Endothelial cell (in vitro differentiated cells): ENCODE measurements at regions not wholly inside any gene's neighbourhood (a gene's known extent, or its start where the extent isn't known, plus 50 kb on each side); places are given as distances from the start of the nearest gene placed in this dataset.

Experiments used
- DNase-seq: peaks from one replicate; pipeline ENCODE4 v3.0.0; 2021; ENCODE audit warnings: low spot score
- H3K27ac Mint-ChIP-seq: one replicate; pipeline ENCODE4 v1.8.0; 2021; ENCODE audit warnings: mixed read lengths, inconsistent platforms; ENCODE audit not compliant: unreplicated experiment
- H3K27me3 Mint-ChIP-seq: one replicate; pipeline ENCODE4 v1.8.0; 2021; ENCODE audit warnings: mild to moderate bottlenecking, moderate library complexity, mixed read lengths, inconsistent platforms; ENCODE audit not compliant: unreplicated experiment
- H3K36me3 Mint-ChIP-seq: one replicate; pipeline ENCODE4 v1.8.0; 2021; ENCODE audit warnings: mild to moderate bottlenecking, low read depth, mixed read lengths, inconsistent platforms; ENCODE audit not compliant: unreplicated experiment
- H3K4me1 Mint-ChIP-seq: one replicate; pipeline ENCODE4 v1.8.0; 2021; ENCODE audit warnings: mild to moderate bottlenecking, mixed read lengths, inconsistent platforms; ENCODE audit not compliant: unreplicated experiment
- H3K4me3 Mint-ChIP-seq: one replicate; pipeline ENCODE4 v1.8.0; 2021; ENCODE audit warnings: mild to moderate bottlenecking, mixed read lengths, inconsistent platforms; ENCODE audit not compliant: unreplicated experiment
- H3K9me3 Mint-ChIP-seq: one replicate; pipeline ENCODE4 v1.8.0; 2021; ENCODE audit warnings: mixed read lengths, inconsistent platforms; ENCODE audit not compliant: unreplicated experiment
- CTCF ChIP-seq: fragments of 200-600 bp; sonication (generic); IDR thresholded peaks from one replicate; pipeline ENCODE4 v1.5.0; 2021; ENCODE audit warnings: antibody characterized with exemption; ENCODE audit not compliant: unreplicated experiment

DNA sequence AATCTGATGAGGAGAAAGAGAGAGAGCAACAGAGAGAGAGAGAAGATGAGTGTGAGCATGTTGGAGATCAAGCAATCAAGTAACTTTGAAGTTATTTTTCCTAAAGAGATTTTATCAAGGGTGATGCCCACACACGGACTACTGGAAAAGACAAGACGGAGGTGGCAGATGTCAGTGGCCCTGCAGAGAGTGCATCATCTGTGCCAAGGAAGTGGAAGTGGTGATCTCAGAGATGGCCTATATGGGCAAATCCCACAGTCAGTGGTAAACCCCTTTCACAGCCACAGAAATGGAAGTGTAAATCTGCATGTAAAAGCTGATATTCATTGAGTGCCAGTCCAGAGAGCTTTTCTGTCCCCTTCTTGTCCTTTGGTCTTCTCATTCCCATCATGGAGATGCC is 577.2 kb upstream of the AADAT start:
- no peak overlapping the region for H3K27ac Mint-ChIP-seq
- H3K36me3 Mint-ChIP-seq, result no peaks in the 10 kb centered on the region
- TF ChIP-seq CTCF, result no peak
- no peaks in the 10 kb centered on the region for H3K4me1 Mint-ChIP-seq
- H3K4me3 Mint-ChIP-seq, result no peak overlapping the region
- DNase-seq, result no peak
- peaks cover 1% of the 10 kb centered on the region for H3K27me3 Mint-ChIP-seq
- no peaks in the 10 kb centered on the region for H3K9me3 Mint-ChIP-seq

DNA sequence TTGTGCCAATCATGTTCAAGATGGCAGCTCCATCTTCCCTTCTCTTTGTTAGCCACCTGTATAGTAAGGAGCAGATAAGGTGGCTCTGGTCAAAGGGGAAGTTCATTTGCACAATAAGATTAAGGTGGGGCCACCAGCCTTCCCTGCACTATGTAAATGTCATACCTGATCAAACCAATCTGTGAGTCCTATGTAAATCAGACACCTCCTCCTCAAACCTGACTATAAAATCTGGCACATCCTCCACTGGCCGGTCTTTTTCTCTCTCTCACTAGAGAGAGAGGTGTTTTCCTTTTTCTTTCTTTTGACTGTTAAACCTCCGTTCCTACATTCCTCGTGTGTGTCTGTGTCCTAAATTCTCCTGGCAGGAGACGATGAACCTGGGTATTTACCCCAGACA is 572.5 kb upstream of the AADAT start:
- H3K9me3 Mint-ChIP-seq, result no peaks in the 10 kb centered on the region
- H3K4me1 Mint-ChIP-seq, result no peaks in the 10 kb centered on the region
- H3K4me3 Mint-ChIP-seq, result no peak overlapping the region
- TF ChIP-seq CTCF, result no peak
- H3K27ac Mint-ChIP-seq, result no peak overlapping the region
- no peaks in the 10 kb centered on the region for H3K27me3 Mint-ChIP-seq
- no peak for DNase-seq
- H3K36me3 Mint-ChIP-seq, result no peaks in the 10 kb centered on the region

DNA sequence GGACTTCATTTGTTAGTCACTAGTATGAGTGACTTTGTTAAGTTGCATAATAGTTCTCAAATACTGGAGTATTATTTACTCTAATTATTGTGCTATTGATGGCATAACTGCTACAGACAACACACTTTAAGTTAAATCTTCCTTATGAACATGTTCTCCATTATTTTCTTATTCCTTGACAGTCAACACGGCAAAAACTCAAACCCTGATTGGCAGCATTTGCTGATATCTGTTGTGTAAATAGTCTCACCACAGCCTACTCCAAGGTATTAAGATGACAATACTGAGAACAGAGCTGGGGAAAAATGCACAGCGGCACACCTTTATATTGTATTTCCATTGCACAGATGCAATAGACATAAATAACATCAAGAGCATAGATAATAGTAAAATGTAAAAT is 568.0 kb upstream of the AADAT start:
- Mint-ChIP-seq H3K4me1 (no peaks in the 10 kb centered on the region), H3K27me3 (no peaks in the 10 kb centered on the region), H3K9me3 (no peaks in the 10 kb centered on the region), H3K4me3 (no peak overlapping the region), H3K36me3 (no peaks in the 10 kb centered on the region), H3K27ac (no peak overlapping the region)
- TF ChIP-seq CTCF, result no peak
- DNase-seq, result no peak

DNA sequence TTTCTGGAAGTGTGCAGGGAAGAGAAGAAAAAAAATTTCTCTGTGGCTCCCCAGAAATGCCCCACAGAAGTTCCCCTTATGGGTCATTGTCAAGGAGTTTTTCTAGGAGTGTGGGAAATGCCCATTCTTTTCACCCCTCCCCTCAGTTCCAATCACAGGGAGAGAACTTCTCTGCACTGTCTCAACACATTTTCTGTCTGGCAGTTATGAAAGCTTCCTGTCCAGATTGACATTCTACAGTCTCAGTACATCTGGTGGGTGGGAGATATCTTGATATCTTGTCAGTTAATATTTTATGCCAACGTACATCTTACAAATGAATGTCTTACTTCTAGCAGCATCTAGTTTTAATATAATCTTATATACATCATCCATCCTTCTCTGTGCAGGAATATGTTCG is 566.8 kb upstream of the AADAT start:
- H3K27me3 Mint-ChIP-seq, result no peaks in the 10 kb centered on the region
- H3K9me3 Mint-ChIP-seq, result no peaks in the 10 kb centered on the region
- H3K4me1 Mint-ChIP-seq, result no peaks in the 10 kb centered on the region
- DNase-seq, result no peak
- no peak overlapping the region for H3K27ac Mint-ChIP-seq
- no peaks in the 10 kb centered on the region for H3K36me3 Mint-ChIP-seq
- no peak for TF ChIP-seq CTCF
- H3K4me3 Mint-ChIP-seq, result no peak overlapping the region

- no peak for TF ChIP-seq CTCF
- Mint-ChIP-seq H3K27ac (no peak overlapping the region), H3K27me3 (no peaks in the 10 kb centered on the region), H3K9me3 (no peaks in the 10 kb centered on the region), H3K4me1 (no peaks in the 10 kb centered on the region), H3K4me3 (no peak overlapping the region), H3K36me3 (no peaks in the 10 kb centered on the region)
- DNase-seq, result no peak
These were observed 562.8 kb upstream of the AADAT start for GRCh38 chr4:170652571-170652970.
